ENCODE measurements at regions not wholly inside any gene's neighbourhood (a gene's known extent, or its start where the extent isn't known, plus 50 kb on each side); places are given as distances from the start of the nearest gene placed in this dataset.

- no peak for TF ChIP-seq CTCF (conservative IDR thresholded peaks at IDR 0.05 in 1 of 2, IDR thresholded peaks at IDR 0.05 in 1 of 2; ENCODE audit: extremely low read depth in 1 of 2, insufficient read depth in 1 of 2, low read depth in 1 of 2, low read length in 2 of 2)
- TF ChIP-seq EZH2 (IDR thresholded peaks at IDR 0.05; ENCODE audit: borderline replicate concordance, low read length): no peak
Measured at GRCh38 chr12:60240891-60241290, 645.1 kb downstream of the SLC16A7 start.

Data from mammary epithelial cell (primary cell).